Tibial nerve (tissue), 4 donors: ENCODE measurements at regions not wholly inside any gene's neighbourhood (a gene's known extent, or its start where the extent isn't known, plus 50 kb on each side); places are given as distances from the start of the nearest gene placed in this dataset.

Experiments
- DNase-seq, 2 donors: peaks; one replicate each; pipeline ENCODE4 v3.0.0-alpha.2; 2019; ENCODE audit warnings: low spot score in 2 of 2
- H3K27ac ChIP-seq, 4 donors: fragments of 200-600 bp; sonication (generic) in 3 of 4; one replicate each; pipeline ENCODE4 v1.5.1; 2017 to 2019; ENCODE audit warnings: mild to moderate bottlenecking in 1 of 4
- H3K27me3 ChIP-seq, 2 donors: fragments of 200-600 bp; sonication (generic) in 1 of 2; one replicate each; pipeline versions ENCODE4 v1.5.1 to v1.6.0; 2017 to 2019
- H3K36me3 ChIP-seq, 3 donors: fragments of 200-600 bp; sonication (generic); one replicate each; pipeline ENCODE4 v1.5.1; 2018 to 2019
- H3K4me1 ChIP-seq, 4 donors: fragments of 200-600 bp; sonication (generic) in 3 of 4; one replicate each; pipeline ENCODE4 v1.5.1; 2017 to 2019
- H3K4me3 ChIP-seq, 4 donors: fragments of 200-600 bp; sonication (generic) in 3 of 4; one replicate each; pipeline ENCODE4 v1.5.1; 2017 to 2019; ENCODE audit warnings: mild to moderate bottlenecking in 1 of 4, moderate library complexity in 1 of 4
- H3K9me3 ChIP-seq, 4 donors: fragments of 200-600 bp; sonication (generic) in 3 of 4; one replicate each; pipeline ENCODE4 v1.5.1; 2017 to 2019
- CTCF ChIP-seq, 5 experiments: fragments of 200-600 bp in 3 of 5; fragments of 450-650 bp in 2 of 5; sonication (generic) in 3 of 5; IDR thresholded peaks; one replicate each; pipeline ENCODE4 v1.5.1; 2016 to 2019; ENCODE audit warnings: antibody characterized with exemption in 5 of 5, mild to moderate bottlenecking in 3 of 5, moderate library complexity in 2 of 5
- EP300 ChIP-seq, 2 donors: sonication (generic); formaldehyde crosslinking; IDR thresholded peaks; one replicate each; pipeline ENCODE4 v1.6.1; 2017; ENCODE audit warnings: antibody characterized with exemption in 2 of 2, mild to moderate bottlenecking in 1 of 2
- POLR2A ChIP-seq, 2 donors: fragments of 450-650 bp; IDR thresholded peaks; one replicate each; pipeline ENCODE4 v1.6.1; 2017; ENCODE audit warnings: antibody characterized with exemption in 2 of 2, mild to moderate bottlenecking in 2 of 2, moderate library complexity in 2 of 2
- WGBS, 2 donors: methylation state at CpG; one replicate each; pipeline ENCODE4 v1.1.5; 2018; 5-methylcytosine and 5-hydroxymethylcytosine counted together

- H3K27me3 ChIP-seq, result no peaks in the 10 kb centered on the region
- no peak for DNase-seq
- H3K9me3 ChIP-seq, result no peaks in the 10 kb centered on the region
- WGBS, 2 donors, result 79 to 85% methylated on average over 10 of the region's 10 CpGs
- TF ChIP-seq POLR2A (IDR thresholded peaks at IDR 0.05) (no peak), EP300 (IDR thresholded peaks at IDR 0.05) (no peak), CTCF (IDR thresholded peaks at IDR 0.05) (no peak)
- no peak overlapping the region for H3K4me3 ChIP-seq
- no peaks in the 10 kb centered on the region for H3K4me1 ChIP-seq
- H3K27ac ChIP-seq, result no peak overlapping the region
- no peaks in the 10 kb centered on the region for H3K36me3 ChIP-seq
These were observed 141.3 kb downstream of the ABCC12 start for GRCh38 chr16:48014349-48015135.

- no peaks in the 10 kb centered on the region for H3K27me3 ChIP-seq
- no peaks in the 10 kb centered on the region for H3K9me3 ChIP-seq
- H3K4me1 ChIP-seq, result no peaks in the 10 kb centered on the region
- no peak for DNase-seq
- no peak overlapping the region for H3K4me3 ChIP-seq
- no peak for TF ChIP-seq POLR2A (IDR thresholded peaks at IDR 0.05)
- no peak for TF ChIP-seq EP300 (IDR thresholded peaks at IDR 0.05)
- TF ChIP-seq CTCF (IDR thresholded peaks at IDR 0.05), result no peak
- 48 to 58% methylated on average over 5 to 6 of the region's 6 CpGs for WGBS, 2 donors
- H3K36me3 ChIP-seq, result no peaks in the 10 kb centered on the region
- no peak overlapping the region for H3K27ac ChIP-seq
These were observed 142.3 kb downstream of the ABCC12 start for GRCh38 chr16:48013491-48013901.

- H3K4me3 ChIP-seq, result no peak overlapping the region
- TF ChIP-seq EP300 (IDR thresholded peaks at IDR 0.05) (no peak), CTCF (IDR thresholded peaks at IDR 0.05) (no peak), POLR2A (IDR thresholded peaks at IDR 0.05) (no peak)
- H3K27me3 ChIP-seq, result no peaks in the 10 kb centered on the region
- WGBS, 2 donors, result 59 to 66% methylated on average over 9 of the region's 9 CpGs
- H3K9me3 ChIP-seq, result no peaks in the 10 kb centered on the region
- no peaks in the 10 kb centered on the region for H3K4me1 ChIP-seq
- H3K27ac ChIP-seq, result no peak overlapping the region
- no peaks in the 10 kb centered on the region for H3K36me3 ChIP-seq
- no peak for DNase-seq
These were observed 143.7 kb downstream of the ABCC12 start for GRCh38 chr16:48011878-48012658.

GRCh38 chr16:48011466-48011865 is 144.3 kb downstream of the ABCC12 start:
- H3K4me3 ChIP-seq, result no peak overlapping the region
- no peaks in the 10 kb centered on the region for H3K4me1 ChIP-seq
- H3K27ac ChIP-seq, result no peak overlapping the region
- H3K9me3 ChIP-seq, result no peaks in the 10 kb centered on the region
- DNase-seq, result no peak
- no peaks in the 10 kb centered on the region for H3K36me3 ChIP-seq
- no peak for TF ChIP-seq CTCF (IDR thresholded peaks at IDR 0.05)
- TF ChIP-seq EP300 (IDR thresholded peaks at IDR 0.05), result no peak
- no peak for TF ChIP-seq POLR2A (IDR thresholded peaks at IDR 0.05)
- 57 to 62% methylated on average over 3 of the region's 3 CpGs for WGBS, 2 donors
- H3K27me3 ChIP-seq, result no peaks in the 10 kb centered on the region

GRCh38 chr16:48008011-48008525 is 147.7 kb downstream of the ABCC12 start:
- H3K27me3 ChIP-seq, result no peaks in the 10 kb centered on the region
- H3K27ac ChIP-seq, result no peak overlapping the region
- H3K4me1 ChIP-seq, result peaks cover 0 to 9% (median 0%) of the 10 kb centered on the region in 4 donors
- no peak overlapping the region for H3K4me3 ChIP-seq
- no peak for TF ChIP-seq POLR2A (IDR thresholded peaks at IDR 0.05)
- TF ChIP-seq EP300 (IDR thresholded peaks at IDR 0.05), result no peak
- TF ChIP-seq CTCF (IDR thresholded peaks at IDR 0.05), result no peak
- H3K36me3 ChIP-seq, result no peaks in the 10 kb centered on the region
- WGBS, 2 donors, result 88% methylated on average over 7 of the region's 7 CpGs
- no peak for DNase-seq
- no peaks in the 10 kb centered on the region for H3K9me3 ChIP-seq
